ENCODE measurements at regions not wholly inside any gene's neighbourhood (a gene's known extent, or its start where the extent isn't known, plus 50 kb on each side); places are given as distances from the start of the nearest gene placed in this dataset.

GRCh38 chr17:34843682-34844081, 117.6 kb downstream of the CCT6B start:
- Histone ChIP-seq H3K79me2 (ENCODE audit: low read length) (no peaks in the 10 kb centered on the region), H3K9me3 (ENCODE audit: low read length) (no peaks in the 10 kb centered on the region), H3F3A (ENCODE audit: low read length, unreplicated experiment) (no peaks in the 10 kb centered on the region), H2AFZ (ENCODE audit: low read length) (no peak overlapping the region), H3K4me1 (ENCODE audit: insufficient read depth, low read length) (no peaks in the 10 kb centered on the region), H3K36me3 (ENCODE audit: low read depth, low read length) (no peaks in the 10 kb centered on the region), H3K9ac (ENCODE audit: low read length) (no peak overlapping the region), H3K27ac (ENCODE audit: low read length) (no peak overlapping the region), H3K9me2 (replicated peaks; ENCODE audit: low read length) (no peaks in the 10 kb centered on the region), H4K20me1 (ENCODE audit: low read length) (no peaks in the 10 kb centered on the region), H3K4me2 (ENCODE audit: low read length) (no peak overlapping the region), H3K27me3 (ENCODE audit: low read length) (no peaks in the 10 kb centered on the region), H3K4me3 (ENCODE audit: low read length) (no peak overlapping the region)
- POLR2A ChIA-PET (ENCODE audit: unreplicated experiment) = no interaction called here
- no peak for TF ChIP-seq EZH2 (IDR thresholded peaks at IDR 0.05; ENCODE audit: low read length, unreplicated experiment)
- no peak for TF ChIP-seq EZH2phosphoT487 (IDR thresholded peaks at IDR 0.05; ENCODE audit: borderline replicate concordance, low read length)
- TF ChIP-seq CTCF (conservative IDR thresholded peaks at IDR 0.05; ENCODE audit: low read depth, low read length) = no peak
- CTCF ChIA-PET = no interaction called here
- no peak for ATAC-seq
- intact Hi-C loops (cut with micrococcal nuclease) = no loop called here
- DNase-seq = no peak
- no TSS peak for BruUV-seq (replicated peaks)

DNA sequence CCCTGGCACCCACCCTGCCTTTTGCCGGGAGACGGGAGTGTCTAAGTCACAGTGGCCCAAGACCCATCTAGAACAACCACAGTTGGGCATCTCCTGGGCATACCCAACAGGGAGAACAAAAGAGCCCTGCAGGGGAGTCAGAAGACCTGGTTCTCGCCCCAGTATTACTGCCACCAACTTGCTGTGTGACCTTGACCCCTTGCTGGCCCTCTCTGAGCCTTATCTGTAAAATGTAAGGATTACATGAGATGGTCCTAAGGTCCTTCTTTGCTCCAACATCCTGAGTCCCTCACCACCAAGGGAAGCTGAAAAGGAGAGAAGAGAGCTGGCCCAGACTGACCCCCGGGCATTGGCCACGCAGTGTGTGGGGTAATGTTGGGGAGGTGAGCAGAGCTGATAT, 119.0 kb downstream of the CCT6B start:
- TF ChIP-seq EZH2 (IDR thresholded peaks at IDR 0.05; ENCODE audit: low read length, unreplicated experiment) (no peak), CTCF (conservative IDR thresholded peaks at IDR 0.05; ENCODE audit: low read depth, low read length) (no peak), EZH2phosphoT487 (IDR thresholded peaks at IDR 0.05; ENCODE audit: borderline replicate concordance, low read length) (no peak)
- Histone ChIP-seq H4K20me1 (ENCODE audit: low read length) (no peaks in the 10 kb centered on the region), H3K27ac (ENCODE audit: low read length) (no peak overlapping the region), H3K79me2 (ENCODE audit: low read length) (no peaks in the 10 kb centered on the region), H3K9me2 (replicated peaks; ENCODE audit: low read length) (no peaks in the 10 kb centered on the region), H3K4me2 (ENCODE audit: low read length) (no peak overlapping the region), H3K27me3 (ENCODE audit: low read length) (no peaks in the 10 kb centered on the region), H3K36me3 (ENCODE audit: low read depth, low read length) (no peaks in the 10 kb centered on the region), H3F3A (ENCODE audit: low read length, unreplicated experiment) (no peaks in the 10 kb centered on the region), H3K9ac (ENCODE audit: low read length) (no peak overlapping the region), H3K4me3 (ENCODE audit: low read length) (no peak overlapping the region), H3K9me3 (ENCODE audit: low read length) (no peaks in the 10 kb centered on the region), H3K4me1 (ENCODE audit: insufficient read depth, low read length) (no peaks in the 10 kb centered on the region), H2AFZ (ENCODE audit: low read length) (no peak overlapping the region)
- DNase-seq (no peak), ATAC-seq (no peak)
- ChIA-PET CTCF (no interaction called here), POLR2A (ENCODE audit: unreplicated experiment) (no interaction called here)
- intact Hi-C loops (cut with micrococcal nuclease) = no loop called here
- no TSS peak for BruUV-seq (replicated peaks)

DNA sequence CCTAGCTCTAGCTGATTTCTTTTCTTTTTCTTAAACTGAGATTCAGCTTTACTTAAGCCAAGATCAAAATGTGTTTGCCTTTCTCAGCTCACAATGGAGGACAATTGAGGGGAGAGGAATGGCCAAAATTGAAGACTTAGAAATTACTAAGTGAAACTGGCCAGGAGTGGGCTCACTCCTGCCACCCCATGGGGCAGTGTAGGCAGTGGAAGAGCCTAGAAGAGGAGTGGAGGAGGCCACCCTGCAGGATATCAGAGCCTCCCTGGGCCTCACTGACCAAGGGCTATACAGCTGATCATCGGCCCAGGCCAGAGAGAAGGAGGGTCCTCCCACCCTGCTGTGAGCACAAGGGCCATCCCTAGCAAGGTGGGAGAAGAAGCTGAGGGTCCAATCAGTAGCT, 119.8 kb downstream of the CCT6B start:
- no peak for ATAC-seq
- POLR2A ChIA-PET (ENCODE audit: unreplicated experiment) = no interaction called here

More for the DNA sequence above, 119.8 kb downstream of the CCT6B start:
- intact Hi-C loops (cut with micrococcal nuclease) = no loop called here
- CTCF ChIA-PET = no interaction called here
- H3K79me2 ChIP-seq (ENCODE audit: low read length) = no peaks in the 10 kb centered on the region
- no peak overlapping the region for H3K4me2 ChIP-seq (ENCODE audit: low read length)
- no peak overlapping the region for H3K27ac ChIP-seq (ENCODE audit: low read length)
- no peaks in the 10 kb centered on the region for H3K9me2 ChIP-seq (replicated peaks; ENCODE audit: low read length)
- BruUV-seq (replicated peaks) = no TSS peak
- no peaks in the 10 kb centered on the region for H3K4me1 ChIP-seq (ENCODE audit: insufficient read depth, low read length)
- H3K9me3 ChIP-seq (ENCODE audit: low read length) = no peaks in the 10 kb centered on the region
- no peak for DNase-seq
- TF ChIP-seq EZH2phosphoT487 (IDR thresholded peaks at IDR 0.05; ENCODE audit: borderline replicate concordance, low read length) (no peak), EZH2 (IDR thresholded peaks at IDR 0.05; ENCODE audit: low read length, unreplicated experiment) (no peak), CTCF (conservative IDR thresholded peaks at IDR 0.05; ENCODE audit: low read depth, low read length) (0 out of 2 replicates have a peak, but pooled peaks have one; percentile 9)
- H2AFZ ChIP-seq (ENCODE audit: low read length) = no peak overlapping the region
- no peak overlapping the region for H3K9ac ChIP-seq (ENCODE audit: low read length)
- H4K20me1 ChIP-seq (ENCODE audit: low read length) = no peaks in the 10 kb centered on the region
- H3F3A ChIP-seq (ENCODE audit: low read length, unreplicated experiment) = no peaks in the 10 kb centered on the region
- no peaks in the 10 kb centered on the region for H3K36me3 ChIP-seq (ENCODE audit: low read depth, low read length)
- no peak overlapping the region for H3K4me3 ChIP-seq (ENCODE audit: low read length)
- H3K27me3 ChIP-seq (ENCODE audit: low read length) = no peaks in the 10 kb centered on the region

Measured in PC-3 (cell line).